ENCODE measurements at regions not wholly inside any gene's neighbourhood (a gene's known extent, or its start where the extent isn't known, plus 50 kb on each side); places are given as distances from the start of the nearest gene placed in this dataset.

DNA sequence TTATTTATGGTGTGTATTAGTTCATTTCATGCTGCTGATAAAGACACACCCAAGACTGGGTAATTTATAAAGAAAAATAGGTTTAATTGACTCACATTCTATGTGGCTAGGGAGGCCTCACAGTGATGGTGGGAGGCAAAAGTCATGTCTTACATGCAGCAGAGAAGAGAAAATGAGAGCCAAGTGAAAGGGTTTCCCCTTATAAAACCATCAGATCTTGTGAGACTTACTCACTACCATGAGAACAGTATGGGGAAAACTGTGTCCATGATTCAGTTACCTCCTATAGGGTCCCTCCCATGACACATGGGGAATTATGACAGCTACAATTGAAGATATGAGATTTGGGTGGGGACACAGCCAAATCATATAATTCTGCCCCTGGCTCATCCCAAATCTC is 150.0 kb upstream of the AHI1 start:
- no peak for DNase-seq (ENCODE audit: low read depth)
- TF ChIP-seq, protein P1, sequence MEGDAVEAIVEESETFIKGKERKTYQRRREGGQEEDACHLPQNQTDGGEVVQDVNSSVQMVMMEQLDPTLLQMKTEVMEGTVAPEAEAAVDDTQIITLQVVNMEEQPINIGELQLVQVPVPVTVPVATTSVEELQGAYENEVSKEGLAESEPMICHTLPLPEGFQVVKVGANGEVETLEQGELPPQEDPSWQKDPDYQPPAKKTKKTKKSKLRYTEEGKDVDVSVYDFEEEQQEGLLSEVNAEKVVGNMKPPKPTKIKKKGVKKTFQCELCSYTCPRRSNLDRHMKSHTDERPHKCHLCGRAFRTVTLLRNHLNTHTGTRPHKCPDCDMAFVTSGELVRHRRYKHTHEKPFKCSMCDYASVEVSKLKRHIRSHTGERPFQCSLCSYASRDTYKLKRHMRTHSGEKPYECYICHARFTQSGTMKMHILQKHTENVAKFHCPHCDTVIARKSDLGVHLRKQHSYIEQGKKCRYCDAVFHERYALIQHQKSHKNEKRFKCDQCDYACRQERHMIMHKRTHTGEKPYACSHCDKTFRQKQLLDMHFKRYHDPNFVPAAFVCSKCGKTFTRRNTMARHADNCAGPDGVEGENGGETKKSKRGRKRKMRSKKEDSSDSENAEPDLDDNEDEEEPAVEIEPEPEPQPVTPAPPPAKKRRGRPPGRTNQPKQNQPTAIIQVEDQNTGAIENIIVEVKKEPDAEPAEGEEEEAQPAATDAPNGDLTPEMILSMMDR (IDR thresholded peaks at IDR 0.05; ENCODE audit: insufficient read depth, low read length) = no peak
- no peak overlapping the region for H3K4me3 ChIP-seq (ENCODE audit: low read depth, low read length)

DNA sequence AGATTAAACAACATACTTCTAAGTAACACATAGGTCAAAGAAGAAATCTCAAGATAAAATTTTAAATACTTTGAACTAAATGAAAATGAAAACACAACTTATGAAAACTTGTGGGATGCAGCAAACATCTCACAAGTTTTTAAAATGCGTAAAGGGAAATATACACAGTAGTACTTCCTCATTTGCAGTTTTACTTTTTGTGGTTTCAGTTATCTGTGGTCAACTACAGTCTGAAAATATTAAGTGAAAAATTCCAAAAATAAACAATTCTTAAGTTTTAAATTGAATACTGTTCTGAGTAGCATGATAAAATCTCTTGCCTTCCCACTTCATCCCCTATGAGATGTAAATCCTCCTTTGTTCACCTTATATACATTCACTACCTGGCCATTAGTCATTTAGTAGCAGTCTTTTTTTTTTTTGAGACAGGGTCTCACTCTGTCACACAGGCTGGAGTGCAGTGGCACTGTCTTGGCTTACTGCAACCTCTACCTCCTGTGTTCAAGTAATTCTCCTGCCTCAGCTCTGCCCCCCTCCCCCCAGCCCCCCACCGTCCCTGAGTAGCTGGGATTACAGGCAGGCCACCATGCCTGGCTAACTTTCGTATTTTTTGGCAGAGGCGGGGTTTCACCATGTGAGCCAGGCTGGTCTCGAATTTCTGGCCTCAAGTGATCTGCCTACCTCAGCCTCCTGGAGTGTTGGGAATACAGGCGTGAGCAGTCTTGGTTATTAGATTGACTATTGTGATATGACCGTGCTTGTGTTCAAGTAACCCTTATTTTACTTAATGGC is 154.6 kb upstream of the AHI1 start:
- no peak overlapping the region for H3K4me3 ChIP-seq (ENCODE audit: low read depth, low read length)
- TF ChIP-seq, protein P1 (IDR thresholded peaks at IDR 0.05; ENCODE audit: insufficient read depth, low read length) = no peak
- DNase-seq (ENCODE audit: low read depth) = no peak

DNA sequence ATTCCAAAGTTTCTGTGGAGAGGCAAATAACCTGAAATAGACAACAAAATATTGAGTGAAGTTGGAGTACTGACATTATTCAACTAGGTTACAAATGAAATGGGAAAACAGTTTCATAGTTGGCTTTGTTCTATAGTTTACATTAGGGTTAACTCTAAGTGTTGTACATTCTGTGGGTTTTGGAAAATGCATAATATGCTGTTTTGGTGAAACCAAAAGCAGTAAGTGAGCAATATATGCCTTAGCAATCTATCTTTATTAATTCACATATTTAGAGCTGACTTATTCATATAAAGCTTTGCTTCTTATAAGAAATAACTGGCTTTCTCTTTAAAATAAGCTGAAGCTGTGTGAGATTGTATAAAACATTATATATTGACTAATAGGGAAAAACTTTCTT is 157.5 kb upstream of the AHI1 start:
- no peak overlapping the region for H3K4me3 ChIP-seq (ENCODE audit: low read depth, low read length)
- TF ChIP-seq, protein P1 (IDR thresholded peaks at IDR 0.05; ENCODE audit: insufficient read depth, low read length) = no peak
- DNase-seq (ENCODE audit: low read depth) = no peak

DNA sequence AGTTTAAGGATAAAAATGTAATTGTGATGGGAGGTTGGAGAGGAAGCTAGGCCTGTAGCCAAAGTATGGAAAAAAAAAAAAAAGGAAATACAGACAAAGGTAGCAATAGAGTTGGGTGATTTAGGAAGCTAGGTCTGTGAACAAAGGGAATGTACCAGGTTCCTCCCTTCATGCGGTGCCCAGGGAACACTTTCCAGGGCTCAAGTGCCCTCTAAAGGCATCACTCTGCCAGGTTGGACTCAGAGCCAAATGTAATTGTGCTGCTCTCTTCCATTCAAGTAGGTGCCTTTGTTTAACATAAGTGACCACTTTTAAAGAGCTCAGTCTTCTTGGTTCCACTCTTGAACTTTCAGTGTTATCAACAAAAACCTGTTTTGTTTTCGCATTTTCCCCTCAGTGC is 159.7 kb upstream of the AHI1 start:
- no peak overlapping the region for H3K4me3 ChIP-seq (ENCODE audit: low read depth, low read length)
- TF ChIP-seq, protein P1 (IDR thresholded peaks at IDR 0.05; ENCODE audit: insufficient read depth, low read length) = no peak
- no peak for DNase-seq (ENCODE audit: low read depth)

DNA sequence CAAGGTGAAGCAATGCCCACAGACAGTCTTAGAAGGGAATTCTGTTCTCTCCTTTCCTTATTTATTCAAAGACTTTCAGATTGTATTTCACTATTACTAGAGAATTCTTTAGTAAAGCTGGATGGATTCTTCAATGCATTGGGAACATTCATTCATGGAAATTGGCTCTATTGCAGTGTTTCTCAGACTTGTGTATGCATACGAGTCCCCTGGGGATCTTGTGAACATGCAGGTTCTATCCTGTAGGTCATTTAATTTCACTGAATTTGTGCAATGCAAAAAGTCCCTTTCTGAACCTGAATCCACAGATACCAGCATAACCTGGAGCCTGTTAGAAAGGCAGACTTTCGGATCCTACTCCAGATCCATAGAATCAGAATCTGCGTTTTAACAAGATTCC is 160.9 kb upstream of the AHI1 start:
- no peak for DNase-seq (ENCODE audit: low read depth)
- TF ChIP-seq, protein P1 (IDR thresholded peaks at IDR 0.05; ENCODE audit: insufficient read depth, low read length) = no peak
- H3K4me3 ChIP-seq (ENCODE audit: low read depth, low read length) = no peak overlapping the region

DNA sequence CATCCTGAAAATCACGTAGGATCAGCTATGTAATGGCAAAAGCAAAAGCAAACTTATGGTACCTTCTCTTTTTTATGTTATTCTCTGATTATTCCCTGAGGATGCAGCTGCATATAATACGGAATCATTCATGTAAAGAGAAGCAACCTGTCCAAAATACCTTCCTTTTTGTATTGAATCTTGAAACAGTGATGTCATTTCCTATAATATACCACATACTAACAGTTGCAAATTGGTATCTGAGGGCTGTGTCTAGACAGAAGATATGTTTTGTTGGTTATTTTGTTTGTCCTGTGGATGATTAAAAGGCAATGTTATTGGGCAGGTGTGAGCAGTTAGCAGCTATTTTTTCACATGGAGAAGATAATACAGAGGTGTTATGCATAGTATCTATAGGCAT is 161.4 kb upstream of the AHI1 start:
- TF ChIP-seq, protein P1 (IDR thresholded peaks at IDR 0.05; ENCODE audit: insufficient read depth, low read length) = no peak
- DNase-seq (ENCODE audit: low read depth) = no peak
- no peak overlapping the region for H3K4me3 ChIP-seq (ENCODE audit: low read depth, low read length)

DNA sequence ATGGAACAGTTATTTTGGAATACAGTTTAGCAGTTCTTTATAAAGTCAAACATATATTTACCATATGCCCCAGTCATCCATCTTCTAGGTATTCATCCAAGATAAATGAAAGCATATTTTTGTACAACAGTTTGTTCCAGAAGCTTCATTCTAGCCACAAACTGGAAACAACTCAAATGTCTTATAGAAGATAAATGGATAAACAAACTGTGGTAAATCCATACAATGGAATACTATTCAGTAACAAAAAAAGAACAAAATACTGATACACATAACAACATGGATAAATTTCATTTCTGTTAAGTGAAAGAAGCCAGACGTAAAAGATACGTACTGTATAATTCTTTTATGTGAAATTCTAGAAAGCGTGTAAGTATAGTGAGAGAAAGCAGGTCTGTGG is 167.0 kb upstream of the AHI1 start:
- no peak for DNase-seq (ENCODE audit: low read depth)
- no peak overlapping the region for H3K4me3 ChIP-seq (ENCODE audit: low read depth, low read length)
- TF ChIP-seq, protein P1 (IDR thresholded peaks at IDR 0.05; ENCODE audit: insufficient read depth, low read length) = no peak
